Upper lobe of right lung (tissue), 1 donor: ENCODE measurements at regions not wholly inside any gene's neighbourhood (a gene's known extent, or its start where the extent isn't known, plus 50 kb on each side); places are given as distances from the start of the nearest gene placed in this dataset.

Experiments
- ATAC-seq: fragments of 200-7000 bp; cut with Tn5 transposase; one replicate; pipeline ENCODE4 v1.9.1; 2020; ENCODE audit warnings: mild to moderate bottlenecking, moderate library complexity
- DNase-seq: peaks from one replicate; pipeline ENCODE4 v3.0.0-alpha.2; 2020
- H3K27ac ChIP-seq: fragments of 200-600 bp; one replicate; pipeline ENCODE4 v1.8.0; 2022
- H3K27me3 ChIP-seq: fragments of 200-600 bp; one replicate; pipeline ENCODE4 v1.8.0; 2022; ENCODE audit warnings: mild to moderate bottlenecking
- H3K36me3 ChIP-seq: fragments of 200-600 bp; one replicate; pipeline ENCODE4 v1.8.0; 2022
- H3K4me1 ChIP-seq: fragments of 200-600 bp; one replicate; pipeline ENCODE4 v1.8.0; 2022
- H3K4me3 ChIP-seq: fragments of 200-600 bp; one replicate; pipeline ENCODE4 v1.8.0; 2022; ENCODE audit warnings: mild to moderate bottlenecking
- H3K9me3 ChIP-seq: fragments of 200-600 bp; one replicate; pipeline ENCODE4 v1.8.0; 2022
- CTCF ChIP-seq: fragments of 200-600 bp; IDR thresholded peaks from one replicate; pipeline ENCODE4 v1.8.0; 2022; ENCODE audit warnings: antibody characterized with exemption
- intact Hi-C: fragments of 100-400 bp; cut with DNase I; formaldehyde crosslinking; loops from one replicate; pipeline ENCODE4 v1.11.0; 2022
- donor health status: DM: no; HTN: yes; CAD: no; lungs with severe emphysema.

GRCh38 chr20:51092338-51092737, 69.4 kb upstream of the KCNG1 start:
- no peak for TF ChIP-seq CTCF
- Histone ChIP-seq H3K4me3 (no peak overlapping the region), H3K36me3 (no peaks in the 10 kb centered on the region), H3K27ac (no peak overlapping the region), H3K4me1 (no peaks in the 10 kb centered on the region), H3K27me3 (peaks cover 52% of the 10 kb centered on the region), H3K9me3 (no peaks in the 10 kb centered on the region)
- no peak for ATAC-seq
- DNase-seq = no peak
- intact Hi-C loops = no loop called here

GRCh38 chr20:51091406-51092195, 68.7 kb upstream of the KCNG1 start:
- H3K36me3 ChIP-seq = no peaks in the 10 kb centered on the region
- no peak for TF ChIP-seq CTCF
- no peak for DNase-seq
- peaks cover 56% of the 10 kb centered on the region for H3K27me3 ChIP-seq
- no peak overlapping the region for H3K27ac ChIP-seq
- ATAC-seq = no peak
- intact Hi-C loops = no loop called here
- H3K9me3 ChIP-seq = no peaks in the 10 kb centered on the region
- H3K4me1 ChIP-seq = no peaks in the 10 kb centered on the region
- no peak overlapping the region for H3K4me3 ChIP-seq

- Histone ChIP-seq H3K9me3 (no peaks in the 10 kb centered on the region), H3K27me3 (peaks cover 64% of the 10 kb centered on the region), H3K4me1 (no peaks in the 10 kb centered on the region), H3K36me3 (no peaks in the 10 kb centered on the region), H3K4me3 (no peak overlapping the region), H3K27ac (no peak overlapping the region)
- DNase-seq (no peak), ATAC-seq (no peak)
- intact Hi-C loops = no loop called here
- TF ChIP-seq CTCF = no peak
These were observed 66.9 kb upstream of the KCNG1 start for GRCh38 chr20:51089840-51090239.

GRCh38 chr20:51089272-51089781, 66.4 kb upstream of the KCNG1 start:
- DNase-seq = no peak
- TF ChIP-seq CTCF = no peak
- Histone ChIP-seq H3K9me3 (no peaks in the 10 kb centered on the region), H3K27ac (no peak overlapping the region), H3K4me3 (no peak overlapping the region), H3K36me3 (no peaks in the 10 kb centered on the region), H3K4me1 (no peaks in the 10 kb centered on the region), H3K27me3 (peaks cover 66% of the 10 kb centered on the region)
- intact Hi-C loops = no loop called here
- ATAC-seq = no peak

- Histone ChIP-seq H3K4me1 (no peaks in the 10 kb centered on the region), H3K36me3 (no peaks in the 10 kb centered on the region), H3K9me3 (no peaks in the 10 kb centered on the region), H3K27ac (no peak overlapping the region), H3K27me3 (peaks cover 71% of the 10 kb centered on the region), H3K4me3 (no peak overlapping the region)
- DNase-seq (no peak), ATAC-seq (no peak)
- intact Hi-C loops = no loop called here
- no peak for TF ChIP-seq CTCF
These were observed 64.4 kb upstream of the KCNG1 start for GRCh38 chr20:51087266-51087665.
